Left ventricle myocardium inferior (tissue), 1 donor: ENCODE measurements at regions not wholly inside any gene's neighbourhood (a gene's known extent, or its start where the extent isn't known, plus 50 kb on each side); places are given as distances from the start of the nearest gene placed in this dataset.
A peak's percentile ranks its signal among the peaks of the same experiment; 100 is the strongest.

Experiments
- DNase-seq: peaks from one replicate; pipeline ENCODE4 v3.0.0-alpha.2; 2020
- H3K27ac ChIP-seq: fragments of 200-600 bp; replicated peaks from 2 replicates; pipeline ENCODE4 v1.8.0; 2021
- H3K27me3 ChIP-seq: fragments of 200-600 bp; 2 replicates; pipeline ENCODE4 v1.8.0; 2021; ENCODE audit warnings: low read depth
- H3K36me3 ChIP-seq: fragments of 200-600 bp; 2 replicates; pipeline ENCODE4 v1.8.0; 2021
- H3K4me1 ChIP-seq: fragments of 200-600 bp; 2 replicates; pipeline ENCODE4 v1.8.0; 2021
- H3K4me3 ChIP-seq: fragments of 200-600 bp; 2 replicates; pipeline ENCODE4 v1.8.0; 2021; ENCODE audit warnings: mild to moderate bottlenecking, moderate library complexity
- H3K9me3 ChIP-seq: fragments of 200-600 bp; replicated peaks from 2 replicates; pipeline ENCODE4 v1.8.0; 2021
- intact Hi-C: fragments of 100-400 bp; cut with micrococcal nuclease; formaldehyde crosslinking; loops from one replicate; pipeline ENCODE4 v1.11.0; 2022
- TF ChIP-seq, protein P1 (sequence below): fragments of 200-600 bp; IDR thresholded peaks from 2 replicates; pipeline ENCODE4 v1.8.0; 2021; ENCODE audit warnings: antibody characterized with exemption, mild to moderate bottlenecking, borderline replicate concordance
- donor health status: DM: no; HTN: yes; CAD: no; lungs with severe emphysema.

DNA sequence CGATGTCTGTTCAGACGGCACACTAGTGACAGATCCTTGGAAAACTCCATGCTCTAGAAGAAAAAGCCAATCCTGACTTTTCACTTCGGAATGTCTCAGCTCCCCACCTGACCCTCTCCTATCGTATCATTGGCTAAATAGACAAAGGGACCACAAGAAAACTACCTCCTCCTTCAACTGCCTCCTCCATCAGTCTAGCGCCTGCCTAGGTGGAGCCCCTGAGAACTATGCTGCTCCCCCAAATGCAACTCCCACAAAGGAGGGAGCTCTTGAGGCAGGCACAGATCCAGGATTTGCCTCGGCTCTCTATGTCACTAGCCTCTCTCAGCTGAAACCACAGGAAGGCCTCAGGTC, 148.4 kb downstream of the TOMM20 start:
- intact Hi-C loops, result loop anchor here (10.0 kb wide), 1 partner anchor 375 kb away; no protein-coding TSS in a partner anchor
- peak overlapping the region; percentile 89 for H3K27ac ChIP-seq
- no peak for DNase-seq
- H3K4me1 ChIP-seq, result peaks cover 68% of the 10 kb centered on the region
- no peaks in the 10 kb centered on the region for H3K27me3 ChIP-seq
- TF ChIP-seq, protein P1, sequence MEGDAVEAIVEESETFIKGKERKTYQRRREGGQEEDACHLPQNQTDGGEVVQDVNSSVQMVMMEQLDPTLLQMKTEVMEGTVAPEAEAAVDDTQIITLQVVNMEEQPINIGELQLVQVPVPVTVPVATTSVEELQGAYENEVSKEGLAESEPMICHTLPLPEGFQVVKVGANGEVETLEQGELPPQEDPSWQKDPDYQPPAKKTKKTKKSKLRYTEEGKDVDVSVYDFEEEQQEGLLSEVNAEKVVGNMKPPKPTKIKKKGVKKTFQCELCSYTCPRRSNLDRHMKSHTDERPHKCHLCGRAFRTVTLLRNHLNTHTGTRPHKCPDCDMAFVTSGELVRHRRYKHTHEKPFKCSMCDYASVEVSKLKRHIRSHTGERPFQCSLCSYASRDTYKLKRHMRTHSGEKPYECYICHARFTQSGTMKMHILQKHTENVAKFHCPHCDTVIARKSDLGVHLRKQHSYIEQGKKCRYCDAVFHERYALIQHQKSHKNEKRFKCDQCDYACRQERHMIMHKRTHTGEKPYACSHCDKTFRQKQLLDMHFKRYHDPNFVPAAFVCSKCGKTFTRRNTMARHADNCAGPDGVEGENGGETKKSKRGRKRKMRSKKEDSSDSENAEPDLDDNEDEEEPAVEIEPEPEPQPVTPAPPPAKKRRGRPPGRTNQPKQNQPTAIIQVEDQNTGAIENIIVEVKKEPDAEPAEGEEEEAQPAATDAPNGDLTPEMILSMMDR, result no peak
- no peaks in the 10 kb centered on the region for H3K36me3 ChIP-seq
- H3K4me3 ChIP-seq, result peak overlapping the region; percentile 36
- no peaks in the 10 kb centered on the region for H3K9me3 ChIP-seq

DNA sequence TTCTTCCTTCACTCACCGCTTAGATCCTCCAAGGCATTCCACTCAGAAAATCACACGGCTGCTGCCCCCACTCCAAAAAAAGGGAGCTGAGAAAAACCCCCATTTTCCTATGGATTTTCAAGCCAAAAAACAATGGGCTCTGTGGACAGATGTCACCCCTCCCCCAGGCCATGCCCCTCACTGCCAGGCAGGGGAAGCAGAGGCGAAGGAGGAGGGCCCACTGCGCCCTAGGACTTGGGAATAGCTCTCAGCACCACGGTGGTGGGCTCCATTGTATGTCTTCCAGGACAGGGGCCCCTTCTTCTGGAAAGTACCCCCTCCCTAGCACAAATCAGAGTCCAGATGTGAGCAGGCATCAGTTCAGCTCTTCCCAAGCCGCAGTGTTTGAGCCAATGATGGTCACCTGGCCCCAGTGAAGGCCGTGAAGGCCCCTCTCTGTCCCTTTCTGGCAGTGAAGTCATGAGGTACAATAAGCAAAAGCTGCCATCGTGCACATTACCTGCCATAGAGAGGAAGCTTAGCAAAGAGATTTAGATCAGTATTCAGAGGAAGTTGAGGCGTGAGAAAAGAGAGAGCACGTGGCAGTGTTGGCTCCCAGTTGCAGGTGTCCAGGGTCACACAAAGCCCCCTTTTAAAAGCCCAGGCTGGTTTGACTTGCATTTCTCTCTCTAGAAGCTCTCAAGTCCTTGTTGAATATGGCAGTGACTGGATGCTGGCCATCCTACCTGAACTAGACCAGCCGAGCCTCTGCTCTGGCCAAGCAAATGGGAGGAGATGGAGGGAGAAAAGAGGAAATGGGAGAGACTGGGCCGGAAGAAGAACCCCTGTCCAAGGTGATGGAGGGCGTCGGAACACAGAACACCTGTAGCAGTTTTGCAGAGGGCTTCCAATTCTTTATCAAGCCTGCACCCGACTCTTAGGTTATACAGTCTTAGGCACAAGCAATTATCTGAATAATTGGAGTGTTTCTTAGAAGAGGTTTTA, 149.0 kb downstream of the TOMM20 start:
- Histone ChIP-seq H3K4me1 (peaks cover 68% of the 10 kb centered on the region), H3K36me3 (no peaks in the 10 kb centered on the region), H3K27ac (peak overlapping the region; percentile 89), H3K9me3 (no peaks in the 10 kb centered on the region), H3K4me3 (peak overlapping the region; percentile 36), H3K27me3 (no peaks in the 10 kb centered on the region)
- intact Hi-C loops, result loop anchor here (10.0 kb wide), 1 partner anchor 375 kb away; no protein-coding TSS in a partner anchor
- DNase-seq, result no peak
- TF ChIP-seq, protein P1, result no peak

DNA sequence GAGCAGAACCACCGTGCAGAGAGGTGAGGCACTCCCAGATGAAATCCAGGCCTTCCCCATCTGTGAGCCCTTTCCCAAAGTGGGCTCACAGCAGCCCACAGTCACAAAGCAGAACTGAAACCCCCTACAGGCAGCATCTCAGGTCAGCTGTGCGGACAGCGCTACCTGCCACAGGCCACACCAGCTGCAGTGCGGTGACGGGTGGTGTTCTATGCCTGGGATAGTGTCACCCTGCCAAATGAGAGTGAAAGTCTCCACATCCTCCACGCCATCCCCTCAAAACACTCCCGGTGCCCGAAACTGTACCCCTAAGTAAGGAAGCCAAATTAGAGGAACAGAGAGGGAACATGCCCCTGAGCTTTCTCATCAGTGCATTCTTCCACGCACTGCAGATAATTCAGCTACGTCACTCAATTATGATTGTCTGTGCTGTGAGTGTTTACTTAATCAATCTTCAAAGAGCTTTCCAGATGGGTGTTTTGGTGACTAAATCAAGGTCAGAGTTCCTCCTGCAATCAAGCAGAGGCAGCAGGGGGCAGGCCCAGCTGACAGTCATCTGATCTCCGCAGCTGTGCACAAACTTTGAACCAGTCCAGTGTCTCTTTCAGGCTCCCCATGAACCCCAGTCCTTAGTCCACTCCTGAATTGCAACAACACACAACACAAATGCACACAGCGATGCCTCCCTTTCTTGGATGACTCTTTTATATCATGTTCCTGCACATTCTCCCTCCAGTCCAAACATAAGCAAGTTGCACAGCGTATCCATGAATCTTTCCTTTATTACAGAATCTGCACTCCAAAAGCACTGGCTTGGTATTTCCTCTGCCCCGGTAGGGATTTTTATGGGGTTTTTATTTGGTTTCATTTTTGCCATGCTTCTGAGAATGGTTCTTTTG, 150.0 kb downstream of the TOMM20 start:
- TF ChIP-seq, protein P1, result peak; percentile 30
- Histone ChIP-seq H3K9me3 (no peaks in the 10 kb centered on the region), H3K27ac (peak overlapping the region; percentile 89), H3K4me1 (peaks cover 61% of the 10 kb centered on the region), H3K36me3 (no peaks in the 10 kb centered on the region), H3K27me3 (no peaks in the 10 kb centered on the region), H3K4me3 (peak overlapping the region; percentile 26)
- intact Hi-C loops, result no loop called here
- peak; percentile 53 for DNase-seq

DNA sequence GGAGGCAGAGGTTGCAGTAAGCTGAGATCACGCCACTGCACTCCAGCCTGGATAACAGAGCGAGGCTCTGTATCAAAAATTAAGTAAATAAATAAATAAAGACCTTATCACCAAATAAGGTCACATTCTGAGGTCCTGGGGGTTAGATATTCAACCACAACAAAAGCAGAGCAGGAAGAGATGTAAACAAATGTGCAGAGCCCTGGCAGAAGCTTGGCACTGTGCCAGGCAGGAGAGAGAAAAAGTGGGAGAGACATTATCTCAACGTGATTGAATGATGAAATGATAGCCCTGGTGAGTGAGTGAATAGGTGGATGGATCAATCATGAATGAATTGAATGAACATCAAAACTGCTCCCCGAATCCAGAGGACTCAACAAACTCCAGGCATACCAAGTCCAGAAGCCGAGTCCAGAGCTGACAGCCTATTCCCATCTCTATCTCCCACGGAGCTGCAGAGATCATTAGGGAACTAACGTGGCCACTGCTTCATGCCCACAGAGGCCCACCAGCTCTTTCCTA, 150.7 kb downstream of the TOMM20 start:
- intact Hi-C loops, result no loop called here
- no peak for DNase-seq
- TF ChIP-seq, protein P1, result no peak
- Histone ChIP-seq H3K27me3 (no peaks in the 10 kb centered on the region), H3K4me1 (peaks cover 61% of the 10 kb centered on the region), H3K27ac (peak overlapping the region; percentile 89), H3K4me3 (peak overlapping the region; percentile 26), H3K9me3 (no peaks in the 10 kb centered on the region), H3K36me3 (no peaks in the 10 kb centered on the region)
